SKM-1 treated with dmso at 0.1 percent for 144 hours (cell line): ENCODE measurements at regions not wholly inside any gene's neighbourhood (a gene's known extent, or its start where the extent isn't known, plus 50 kb on each side); places are given as distances from the start of the nearest gene placed in this dataset.

Experiments used
- DNase-seq: peaks from one replicate; lab custom pipeline; 2025; ENCODE audit not compliant: unreplicated experiment; lab: John Stamatoyannopoulos, UW

DNA sequence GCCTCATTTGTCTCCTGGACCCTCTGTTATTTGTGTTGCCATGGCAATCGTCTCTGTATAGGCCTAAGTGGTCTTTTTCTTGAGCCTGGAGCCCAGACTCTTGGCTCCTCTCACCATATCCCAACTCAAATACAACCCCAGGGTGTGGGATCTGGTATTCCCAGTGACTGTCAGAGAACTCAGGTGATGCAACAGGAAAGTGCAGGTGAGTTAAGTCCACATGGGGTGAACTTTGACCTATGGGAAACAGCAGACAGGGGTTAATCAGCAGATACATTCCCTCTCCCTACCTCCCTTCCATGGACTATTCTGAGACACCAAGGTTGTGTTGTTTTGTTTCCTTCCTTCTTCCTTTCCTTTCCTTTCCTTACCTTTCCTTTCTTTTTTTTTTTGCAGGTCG is 130.9 kb upstream of the RPS6KA3 start:
- no peak for DNase-seq

DNA sequence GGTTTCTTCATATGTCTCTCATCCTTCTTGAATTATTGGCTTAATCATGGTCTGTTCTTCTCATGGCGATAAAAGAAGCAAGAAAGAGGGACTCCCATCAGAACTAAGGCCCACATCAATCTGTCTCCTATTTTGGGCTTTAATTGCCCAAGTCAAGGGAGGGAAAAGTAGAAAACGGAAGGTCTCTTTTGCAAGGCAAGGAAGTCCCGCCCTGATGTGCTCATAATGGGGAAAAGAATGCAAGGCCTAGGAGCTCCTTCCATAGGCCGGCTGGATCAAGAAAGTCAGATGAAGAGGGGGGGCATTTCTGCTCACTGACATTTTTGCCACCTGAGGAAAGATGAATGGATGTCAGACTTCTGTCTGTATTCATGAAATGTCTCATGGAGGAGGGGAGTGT is 127.7 kb upstream of the RPS6KA3 start:
- no peak for DNase-seq

DNA sequence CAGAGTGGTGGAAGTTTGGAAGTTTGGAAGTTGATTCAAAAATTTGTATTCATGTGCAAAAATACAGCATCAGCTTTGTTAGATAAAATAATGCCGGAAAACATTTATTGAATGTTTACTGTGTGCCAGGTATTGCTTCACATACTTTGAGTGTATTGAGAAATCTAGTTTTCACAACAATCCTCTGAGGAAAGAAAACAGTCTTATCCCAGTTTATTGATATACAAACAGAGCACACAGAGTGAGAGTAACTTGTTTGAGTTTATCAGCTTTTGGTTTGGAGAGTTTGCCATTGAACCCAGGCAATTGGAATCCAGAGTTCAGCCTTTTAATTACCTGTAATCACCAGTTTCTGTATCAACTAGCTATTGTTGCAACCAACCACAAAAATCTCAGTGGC is 127.2 kb upstream of the RPS6KA3 start:
- DNase-seq, result no peak

DNA sequence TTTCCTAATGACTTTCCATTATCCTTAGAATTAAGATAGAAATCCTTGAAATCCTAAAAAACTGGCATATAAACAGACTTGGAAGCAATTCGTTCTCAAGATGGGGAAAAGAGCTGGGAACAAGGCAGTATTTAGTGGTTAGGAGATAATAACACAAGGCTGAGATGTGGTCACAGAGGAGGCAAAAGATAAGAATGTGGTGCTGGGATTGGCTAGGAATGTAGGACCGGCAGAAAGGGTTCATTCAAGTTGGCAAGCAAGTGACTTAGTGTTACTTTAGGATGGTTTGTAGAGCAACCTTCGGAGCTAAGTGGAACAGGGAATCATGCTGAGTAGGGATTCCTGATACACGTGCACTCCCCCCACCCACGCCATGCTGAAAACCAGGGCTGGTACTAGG is 121.9 kb upstream of the RPS6KA3 start:
- DNase-seq, result no peak

DNA sequence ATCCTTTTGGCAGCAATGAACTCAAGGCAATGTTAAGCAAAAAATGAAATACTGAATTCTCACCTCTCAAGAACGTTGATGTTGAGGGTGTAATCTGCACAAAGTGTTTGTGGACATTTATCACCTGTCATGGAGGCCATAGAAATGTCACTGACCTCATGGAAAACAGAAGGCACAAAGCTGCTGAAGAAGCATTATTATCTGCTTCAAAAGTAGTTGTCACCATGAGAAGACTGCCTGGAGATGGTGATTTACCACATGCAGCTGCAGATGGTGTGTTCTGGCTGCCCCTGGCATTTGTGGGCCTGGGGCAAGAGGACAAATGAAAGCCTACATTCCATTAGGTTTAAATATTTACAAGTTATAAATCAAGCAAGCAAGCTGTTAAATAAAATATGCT is 116.8 kb upstream of the RPS6KA3 start:
- no peak for DNase-seq

DNA sequence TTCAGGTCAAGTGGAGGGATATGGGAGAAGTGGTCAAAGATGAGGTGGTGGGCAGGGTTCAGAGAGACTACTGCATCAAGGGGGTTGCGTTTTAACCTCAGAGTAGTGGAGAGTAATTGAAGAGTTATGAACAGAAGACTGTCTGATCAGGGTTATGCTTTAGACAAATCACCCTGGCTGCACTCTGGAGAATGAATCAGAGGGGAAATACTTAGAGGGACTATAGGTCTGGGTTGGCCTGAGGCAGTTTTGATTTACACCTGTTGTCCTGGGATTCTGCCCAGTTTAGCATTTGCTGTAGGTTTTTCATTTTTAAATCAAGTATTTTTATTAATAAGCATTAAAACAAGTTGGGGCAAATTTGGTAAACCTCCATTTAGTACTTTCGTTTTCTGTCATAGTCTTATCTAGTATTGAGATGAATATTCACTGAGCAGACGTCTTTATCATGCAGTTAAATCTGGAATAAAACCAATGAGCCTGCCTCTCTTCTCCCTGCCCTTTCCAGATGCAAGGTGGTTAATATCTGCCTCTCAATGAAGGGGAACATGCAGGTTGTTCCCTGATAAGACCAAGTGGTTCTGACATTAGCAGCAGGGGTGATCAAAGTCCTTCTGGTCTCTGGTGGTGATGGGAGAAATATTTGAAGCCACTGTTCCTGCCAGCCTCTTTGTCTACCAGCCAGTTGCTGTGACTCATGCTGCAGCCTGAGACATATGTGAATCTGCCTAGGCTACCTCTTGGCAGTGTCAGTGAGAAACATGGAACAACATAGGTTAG is 116.0 kb upstream of the RPS6KA3 start:
- no peak for DNase-seq

DNA sequence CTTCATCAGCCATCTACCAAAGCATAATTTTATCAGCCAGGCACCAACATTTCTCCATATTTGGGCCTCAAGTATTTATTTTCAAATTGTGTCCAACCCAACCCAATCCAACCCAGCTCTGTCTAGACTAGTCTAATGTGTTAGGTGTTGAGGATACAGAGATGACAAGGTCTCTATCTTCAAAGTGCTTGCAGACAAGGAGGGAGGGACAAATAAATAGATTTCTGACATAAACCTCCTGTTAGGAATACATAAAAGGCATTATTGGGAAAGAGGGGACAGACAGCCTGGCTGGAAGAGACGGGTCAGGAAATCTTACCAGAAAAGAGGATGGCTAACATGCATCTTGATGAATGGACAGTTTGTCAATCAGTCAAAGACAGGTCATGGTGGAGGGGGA is 115.4 kb upstream of the RPS6KA3 start:
- DNase-seq, result no peak

DNA sequence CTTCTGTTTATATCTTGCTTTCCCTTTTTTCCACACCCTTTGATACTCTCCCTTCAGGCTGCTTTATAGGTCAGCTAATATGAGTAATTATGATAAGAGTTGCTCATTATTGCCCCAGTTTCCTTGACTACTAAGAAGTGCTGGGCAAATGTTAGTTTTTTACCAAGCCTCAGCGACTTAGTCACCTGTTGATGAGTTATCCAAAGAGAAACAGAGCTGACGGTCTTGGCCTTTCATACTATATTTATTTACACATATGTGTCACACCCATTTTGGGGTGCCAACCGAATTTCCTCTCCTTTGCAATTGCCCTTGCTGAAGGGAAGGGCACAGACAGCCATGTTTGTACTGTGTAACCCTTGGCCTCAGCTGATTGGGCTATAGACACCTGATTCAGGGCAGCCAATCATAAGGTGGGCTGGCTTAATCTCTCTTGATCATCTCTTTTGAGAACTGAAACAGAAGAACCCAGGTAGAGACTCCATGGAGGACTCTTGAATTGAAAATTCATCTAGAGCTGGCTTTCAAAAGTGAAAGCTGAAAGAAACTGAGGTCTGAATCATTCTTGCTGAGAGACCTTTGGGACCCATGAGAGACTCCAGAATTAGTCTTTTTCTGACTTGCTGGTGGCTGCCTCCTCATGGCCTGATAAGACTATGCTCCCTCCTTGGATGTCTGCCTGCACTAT is 111.7 kb upstream of the RPS6KA3 start:
- DNase-seq, result no peak

DNA sequence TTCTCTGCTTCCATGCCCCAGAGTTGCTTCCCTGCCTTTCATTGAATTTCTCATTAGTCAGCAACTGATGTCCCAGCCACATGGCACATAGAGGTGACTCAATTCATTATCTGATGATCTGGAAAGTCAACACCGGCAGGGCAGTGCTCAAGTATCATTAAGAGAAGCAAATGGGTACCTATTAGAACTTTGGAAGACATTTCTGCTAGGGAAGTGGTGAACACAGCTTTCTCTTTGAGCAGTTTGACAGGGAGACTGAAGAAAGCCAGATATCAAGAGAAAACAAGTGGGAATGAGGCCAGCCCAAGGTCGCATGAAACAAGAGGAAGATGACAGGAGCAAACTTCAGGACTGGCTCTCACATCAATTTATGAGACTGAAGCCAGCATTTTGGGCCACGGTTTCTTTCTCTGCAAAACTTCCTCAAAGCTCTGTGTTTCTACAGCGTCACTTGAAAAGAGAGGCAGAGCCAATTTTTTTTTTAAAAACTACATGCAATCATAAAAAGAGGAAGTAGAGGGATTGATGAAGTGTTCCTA is 108.3 kb upstream of the RPS6KA3 start:
- peak; percentile 74 for DNase-seq

DNA sequence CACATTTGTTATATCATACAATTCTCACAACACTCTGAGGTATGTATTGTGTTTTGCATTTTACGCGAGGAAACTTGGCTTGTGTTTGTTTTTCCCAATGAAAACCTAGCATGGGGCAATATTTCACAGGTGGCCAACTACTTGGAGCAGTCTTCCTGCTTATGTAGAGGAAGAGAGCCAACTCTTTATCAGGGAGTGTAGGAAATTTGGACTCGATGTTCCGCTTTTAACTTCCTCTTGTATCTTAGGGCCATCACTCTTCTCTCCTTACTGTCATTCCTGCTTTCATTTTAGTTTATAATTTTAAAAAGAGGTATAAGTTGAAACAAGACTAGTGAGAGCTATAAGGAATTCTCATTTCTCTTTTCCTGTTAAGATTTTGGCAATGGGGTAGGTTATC is 107.7 kb upstream of the RPS6KA3 start:
- no peak for DNase-seq

DNA sequence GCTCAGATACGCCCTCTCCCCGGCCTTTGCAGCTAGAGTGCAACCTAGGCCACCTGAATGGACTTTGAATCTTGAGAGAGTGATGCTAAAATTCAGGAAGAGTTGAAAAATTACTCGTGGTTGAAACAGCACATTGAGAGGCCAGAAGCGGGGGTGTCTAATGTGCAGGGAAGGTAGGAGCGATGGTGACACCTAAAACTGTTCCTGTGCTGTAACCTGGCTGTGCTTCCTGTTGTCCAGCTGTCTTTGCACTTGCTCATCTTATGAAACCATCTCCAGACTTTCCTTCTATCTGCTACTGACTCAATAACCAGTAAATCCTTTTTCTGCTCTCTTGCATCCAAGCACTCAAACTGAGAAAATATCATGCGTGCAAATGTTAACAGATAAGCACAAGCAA is 106.4 kb upstream of the RPS6KA3 start:
- DNase-seq, result no peak

DNA sequence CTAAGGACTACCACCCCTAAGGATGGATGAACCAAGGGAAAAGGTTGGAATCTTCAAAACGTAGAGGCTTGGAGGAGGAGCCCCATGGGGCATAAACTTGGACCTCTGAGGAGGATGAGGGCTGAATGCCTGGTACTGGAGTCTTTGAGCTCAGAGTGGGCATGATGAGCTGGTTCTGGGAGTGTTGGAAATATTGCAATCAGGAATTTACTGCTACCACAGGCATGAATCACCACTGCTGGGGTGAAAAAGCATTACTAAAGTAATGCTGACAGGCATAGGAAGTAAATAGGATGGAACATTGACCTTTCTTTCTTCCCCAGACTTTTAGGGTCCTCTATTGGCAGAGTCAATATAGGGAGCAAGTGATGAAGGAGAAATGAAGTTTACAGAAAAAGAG is 105.8 kb upstream of the RPS6KA3 start:
- DNase-seq, result no peak

DNA sequence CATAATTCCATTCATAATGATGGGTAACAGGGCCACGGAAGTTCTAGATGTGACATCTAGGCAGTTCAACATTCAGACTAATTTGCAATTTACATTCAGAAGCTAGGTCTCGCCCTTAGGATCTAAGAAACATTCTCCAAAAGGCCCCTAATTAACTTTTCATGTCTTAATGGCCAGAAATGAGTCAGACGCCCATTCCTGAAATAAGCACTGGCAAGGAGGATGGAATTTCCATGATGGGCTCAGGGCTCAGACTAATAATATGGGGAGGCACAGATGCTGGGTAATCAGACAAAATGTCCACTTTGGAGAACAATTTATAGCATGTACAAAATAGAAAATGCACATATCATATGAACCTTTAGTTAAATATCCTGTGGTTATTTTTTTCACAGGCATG is 102.8 kb upstream of the RPS6KA3 start:
- DNase-seq, result no peak

DNA sequence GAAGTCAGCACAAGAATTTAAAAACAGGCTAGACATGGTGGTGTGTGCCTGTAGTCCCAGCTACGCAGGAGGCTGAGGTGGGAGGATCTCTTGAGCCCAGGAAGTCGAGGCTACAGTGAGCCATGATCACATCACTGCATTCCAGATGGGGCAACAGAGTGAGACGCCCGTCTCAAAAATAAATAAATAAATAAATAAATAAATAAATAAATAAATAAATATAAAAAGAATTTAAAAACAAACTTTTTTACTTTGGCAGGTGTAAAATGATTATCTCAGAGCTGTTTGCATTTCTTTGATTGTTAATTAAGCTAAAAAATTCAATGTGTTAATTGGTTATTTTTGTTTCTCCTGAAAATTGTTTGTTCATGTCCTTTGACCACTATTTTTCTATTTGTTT is 97.5 kb upstream of the RPS6KA3 start:
- no peak for DNase-seq

DNA sequence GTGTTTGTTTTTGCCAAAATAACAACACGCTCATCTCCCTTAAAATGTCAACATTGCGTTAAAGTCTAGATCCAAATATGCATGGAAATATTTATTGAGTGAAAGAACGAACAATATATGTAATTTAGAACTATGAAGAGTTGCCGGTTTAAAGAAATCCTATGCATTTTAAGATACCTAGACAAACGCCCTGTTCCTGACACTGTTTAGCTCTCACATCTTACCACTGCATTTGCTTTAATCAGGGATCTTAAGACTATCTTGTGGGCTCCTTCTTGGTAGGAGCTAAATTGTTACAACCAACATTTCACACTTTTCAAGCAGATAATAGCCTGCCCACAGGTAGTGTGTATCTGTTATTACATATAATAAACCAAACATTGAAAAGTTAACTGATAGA is 96.6 kb upstream of the RPS6KA3 start:
- DNase-seq, result no peak

DNA sequence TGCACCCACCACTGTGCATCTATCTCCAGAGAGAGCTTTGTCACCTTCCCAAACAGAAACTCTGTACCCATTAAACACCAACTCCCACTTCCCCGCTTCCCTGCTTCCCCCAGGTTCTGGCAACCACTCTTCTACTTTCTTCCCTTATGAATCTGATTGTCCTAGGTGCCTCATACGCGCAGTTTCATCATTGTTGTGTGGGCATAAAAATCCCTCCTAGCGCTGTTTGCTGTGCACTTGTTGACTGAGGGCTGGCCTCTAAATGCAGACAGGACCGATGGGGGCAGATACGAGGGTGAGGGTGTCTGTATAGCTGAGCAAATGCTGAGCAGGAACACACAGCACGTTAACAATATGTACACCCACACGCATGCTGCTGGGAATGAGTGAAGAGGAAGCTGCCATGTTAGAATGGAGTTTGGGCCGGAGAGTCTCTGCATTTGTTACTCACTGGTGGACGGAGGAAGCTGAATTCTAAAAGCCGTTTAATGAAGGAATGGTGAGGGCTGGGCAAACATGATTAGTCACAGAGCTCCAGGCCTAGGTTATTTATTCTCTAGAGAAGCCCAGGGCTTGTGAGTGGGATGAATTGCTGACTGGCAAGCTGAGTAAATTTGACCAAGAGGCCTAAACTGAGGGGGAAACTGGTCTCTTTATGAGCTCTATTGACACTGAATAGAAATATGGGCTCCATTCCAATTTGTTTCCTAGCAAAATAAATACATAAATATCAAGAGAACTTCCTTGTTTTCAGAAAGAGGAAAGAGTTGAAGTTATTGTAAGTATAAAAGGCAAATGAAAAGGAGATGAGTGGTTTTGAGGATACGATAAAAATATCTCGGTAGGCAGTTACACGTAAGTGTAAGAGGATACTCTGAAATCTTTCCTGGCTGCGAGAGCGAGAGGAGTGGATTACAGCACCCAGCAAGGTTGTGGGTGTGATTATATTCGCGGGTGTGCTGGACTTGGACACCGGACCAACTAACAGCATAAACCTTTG is 95.9 kb upstream of the RPS6KA3 start:
- DNase-seq, result no peak

DNA sequence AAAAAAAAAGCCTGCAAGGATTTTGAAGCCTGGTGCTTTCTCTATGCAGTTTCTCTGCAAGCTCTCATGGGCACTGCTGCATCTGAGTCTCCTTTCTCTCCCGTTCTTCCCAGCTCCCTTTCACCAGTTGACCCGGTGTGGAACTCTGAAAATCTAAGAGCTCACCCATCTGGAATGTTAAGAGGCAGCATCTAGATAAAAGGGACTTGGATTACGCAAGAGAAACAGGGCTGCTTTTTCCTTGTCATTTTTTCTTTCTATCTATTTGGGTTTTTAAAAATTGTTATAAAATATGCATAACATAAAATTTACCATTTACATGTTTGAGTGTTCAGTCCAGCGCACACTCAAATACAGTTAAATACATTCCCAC is 95.2 kb upstream of the RPS6KA3 start:
- no peak for DNase-seq

DNA sequence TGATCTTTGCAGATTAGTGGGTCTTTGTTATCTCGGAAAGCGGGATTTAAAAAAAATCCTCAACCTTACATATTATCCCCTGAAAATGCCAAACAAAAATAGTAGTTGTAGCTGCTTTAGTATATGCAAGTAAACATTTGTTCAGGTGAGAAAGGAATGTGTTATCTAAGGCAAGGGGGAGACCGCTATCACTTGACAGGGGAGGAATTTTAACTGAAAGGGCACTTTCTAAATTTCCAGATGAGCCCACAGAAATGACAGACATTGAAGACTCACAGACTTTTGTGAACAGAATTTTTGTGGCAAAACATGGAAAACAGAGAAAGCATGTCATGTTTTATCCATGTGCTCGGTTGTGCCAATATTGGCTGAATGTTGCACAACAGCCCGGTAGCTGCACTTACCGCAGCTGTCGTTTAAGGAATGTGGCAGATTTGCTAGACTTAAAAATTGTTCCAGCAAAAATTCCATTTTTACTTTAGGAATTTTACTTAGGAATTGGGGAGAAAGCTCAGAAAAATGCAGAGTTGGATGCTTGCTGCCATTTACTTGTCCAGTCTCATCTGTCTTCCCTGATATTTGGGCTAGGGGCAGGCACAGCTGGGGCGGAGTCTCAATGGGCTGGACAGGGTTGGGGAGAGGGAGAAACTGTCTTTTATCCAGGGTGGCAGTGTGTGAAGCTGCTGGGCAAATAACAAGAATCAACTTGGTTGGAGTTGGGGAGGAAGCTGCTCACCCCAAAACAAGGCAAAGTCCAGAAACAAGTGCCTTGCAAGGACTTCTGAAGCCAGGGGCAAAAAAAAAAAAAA is 94.6 kb upstream of the RPS6KA3 start:
- no peak for DNase-seq

DNA sequence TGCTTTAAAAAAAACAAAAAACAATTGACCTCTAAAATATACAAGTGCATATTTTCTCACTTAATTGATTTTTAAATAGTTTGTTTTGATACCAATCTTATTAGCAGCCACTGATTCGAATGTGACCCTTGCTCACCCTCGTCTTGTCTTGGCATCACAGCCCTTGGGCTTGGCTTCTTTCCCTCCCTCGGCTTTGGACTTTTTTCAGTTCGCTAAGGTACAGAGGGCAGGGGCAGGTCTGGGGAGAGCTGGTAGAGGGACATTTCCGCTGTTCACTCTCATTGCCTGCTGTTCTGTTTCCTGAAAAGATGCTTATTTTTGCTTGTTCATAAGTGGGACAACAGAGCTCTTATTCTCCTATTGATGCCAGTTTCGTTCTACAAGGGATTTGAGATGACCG is 88.5 kb upstream of the RPS6KA3 start:
- DNase-seq, result no peak

DNA sequence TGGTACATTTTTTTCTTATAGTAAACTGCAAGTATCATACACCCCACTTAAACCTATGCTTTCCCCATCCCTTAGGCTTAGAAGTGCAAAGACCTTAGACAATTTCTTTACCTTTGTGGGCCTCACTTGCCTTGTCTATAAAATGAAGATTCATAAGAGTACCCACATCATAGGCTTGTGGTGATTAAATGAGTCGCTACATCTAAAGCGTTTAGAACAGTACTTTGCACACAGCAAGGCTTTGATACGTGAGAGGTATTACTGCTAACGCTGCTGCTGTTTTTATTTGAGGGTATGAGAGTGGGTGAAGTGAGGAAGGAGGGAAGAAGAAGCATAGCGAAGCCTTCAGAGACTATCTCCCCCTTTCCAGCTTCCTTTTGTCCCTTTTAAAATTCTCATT is 87.8 kb upstream of the RPS6KA3 start:
- DNase-seq, result no peak

DNA sequence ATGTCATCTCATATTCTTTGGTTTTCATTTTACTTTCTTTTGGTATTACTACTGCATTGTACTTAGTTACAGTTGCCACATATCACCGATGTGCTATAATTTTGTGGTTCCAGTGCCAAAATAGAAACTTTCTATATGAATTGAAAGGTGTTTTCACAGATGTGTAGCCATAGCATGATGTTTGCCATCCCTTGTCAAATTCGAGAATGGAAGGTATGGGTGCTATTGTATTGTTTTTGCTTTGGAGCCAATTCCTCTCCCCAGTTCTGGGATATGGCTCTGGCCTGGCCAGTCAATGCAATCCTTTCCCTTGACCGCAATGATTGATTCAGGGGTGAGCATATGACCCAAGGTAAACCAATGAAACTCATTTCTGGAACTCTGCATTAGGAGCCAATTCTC is 86.2 kb upstream of the RPS6KA3 start:
- no peak for DNase-seq
